ENCODE measurements at regions not wholly inside any gene's neighbourhood (a gene's known extent, or its start where the extent isn't known, plus 50 kb on each side); places are given as distances from the start of the nearest gene placed in this dataset.

GRCh38 chr7:153852261-153852660, 199.9 kb upstream of the DPP6 start:
- no peak overlapping the region for H3K27ac ChIP-seq
- H3K36me3 ChIP-seq: no peaks in the 10 kb centered on the region
- DNase-seq: no peak
- intact Hi-C loops (cut with DNase I): no loop called here
- no peaks in the 10 kb centered on the region for H3K27me3 ChIP-seq
- no peaks in the 10 kb centered on the region for H3K9me3 ChIP-seq
- H3K4me1 ChIP-seq: no peaks in the 10 kb centered on the region
- 83 to 86% methylated on average over 4 of the region's 4 CpGs for WGBS, 2 donors
- no peak for TF ChIP-seq POLR2A (IDR thresholded peaks at IDR 0.05)
- no peak for TF ChIP-seq CTCF (IDR thresholded peaks at IDR 0.05)
- no peak overlapping the region for H3K4me3 ChIP-seq (replicated peaks in 1 of 3)

- Histone ChIP-seq H3K9me3 (no peaks in the 10 kb centered on the region), H3K4me3 (replicated peaks in 1 of 3) (no peak overlapping the region), H3K27ac (no peak overlapping the region), H3K4me1 (no peaks in the 10 kb centered on the region), H3K36me3 (no peaks in the 10 kb centered on the region), H3K27me3 (no peaks in the 10 kb centered on the region)
- peak in 1 of 2 donors; percentile 5 for DNase-seq
- TF ChIP-seq CTCF (IDR thresholded peaks at IDR 0.05): no peak
- no peak for TF ChIP-seq POLR2A (IDR thresholded peaks at IDR 0.05)
- 53 to 68% methylated on average over 4 of the region's 4 CpGs for WGBS, 2 donors
- intact Hi-C loops (cut with DNase I): no loop called here
These were observed 193.8 kb upstream of the DPP6 start for GRCh38 chr7:153858355-153858754.

GRCh38 chr7:153859239-153859638, 193.0 kb upstream of the DPP6 start:
- no peaks in the 10 kb centered on the region for H3K9me3 ChIP-seq
- 94 to 96% methylated on average over 6 of the region's 6 CpGs for WGBS, 2 donors
- no peak overlapping the region for H3K4me3 ChIP-seq (replicated peaks in 1 of 3)
- intact Hi-C loops (cut with DNase I): no loop called here
- H3K27me3 ChIP-seq: no peaks in the 10 kb centered on the region
- H3K4me1 ChIP-seq: no peaks in the 10 kb centered on the region
- H3K36me3 ChIP-seq: no peaks in the 10 kb centered on the region
- no peak for DNase-seq
- TF ChIP-seq CTCF (IDR thresholded peaks at IDR 0.05): no peak
- no peak for TF ChIP-seq POLR2A (IDR thresholded peaks at IDR 0.05)
- no peak overlapping the region for H3K27ac ChIP-seq

- TF ChIP-seq POLR2A (IDR thresholded peaks at IDR 0.05) (peak in 1 of 2 donors; percentile 59), CTCF (IDR thresholded peaks at IDR 0.05) (peak; percentile 15 to 72 (median 46))
- DNase-seq: peak; percentile 76 to 77
- Histone ChIP-seq H3K9me3 (no peaks in the 10 kb centered on the region), H3K4me1 (peaks cover 7 to 14% of the 10 kb centered on the region in 2 donors), H3K27ac (peak overlapping the region in 2 of 3 donors; percentile 50 to 77), H3K4me3 (replicated peaks in 1 of 3) (peak overlapping the region; percentile 7 to 74 (median 62)), H3K27me3 (no peaks in the 10 kb centered on the region), H3K36me3 (no peaks in the 10 kb centered on the region)
- intact Hi-C loops (cut with DNase I): no loop called here
- WGBS, 2 donors: 1% methylated on average over 38 to 79 of the region's 98 CpGs
These were observed 165.4 kb upstream of the DPP6 start for GRCh38 chr7:153886506-153887441.

All from thyroid gland (tissue), 4 donors.